ENCODE measurements at regions not wholly inside any gene's neighbourhood (a gene's known extent, or its start where the extent isn't known, plus 50 kb on each side); places are given as distances from the start of the nearest gene placed in this dataset.
"Not testable (repeated sequence)": the region's sequence is repeated elsewhere in the genome, so short reads cannot be mapped to it uniquely, and the experiment has no call there.

DNA sequence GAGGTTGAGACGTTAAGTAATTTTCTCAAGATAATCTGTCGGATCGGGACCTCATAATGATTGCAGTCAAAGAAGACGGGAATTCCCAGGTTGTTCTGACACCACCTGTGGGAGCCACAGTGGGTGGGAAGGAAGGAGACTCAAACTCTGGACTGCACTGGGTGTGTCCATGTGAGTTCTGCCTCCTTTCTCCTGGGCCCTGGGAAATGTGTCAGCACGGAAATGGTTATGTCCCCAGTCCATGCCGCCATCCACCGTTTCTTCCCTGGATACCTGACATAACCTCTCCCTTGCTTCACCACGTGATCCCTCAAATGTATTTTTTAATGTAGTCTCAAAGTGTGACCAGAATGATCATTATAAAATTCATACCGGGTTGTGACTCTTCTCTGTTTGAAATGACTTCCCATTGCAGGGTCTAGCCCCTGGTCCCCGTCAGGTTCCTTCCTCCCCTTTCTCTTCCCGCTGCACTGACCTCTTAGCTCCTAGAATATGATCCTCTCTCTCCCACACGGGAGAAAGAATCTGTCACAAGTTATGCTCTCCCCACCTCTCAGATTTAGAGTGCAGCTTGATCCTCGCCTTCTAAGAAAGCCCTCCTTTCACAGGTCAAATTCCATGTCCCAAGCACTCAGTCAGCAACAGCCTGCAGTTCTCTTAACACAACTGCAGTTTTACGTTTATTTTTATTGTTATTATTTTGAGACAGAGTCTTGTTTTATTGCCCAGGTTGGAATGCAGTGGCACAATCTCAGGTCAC lies 820.0 kb upstream of the EEF2KMT start:
- no peak for DNase-seq (ENCODE audit: low spot score)
- TF ChIP-seq, protein P1, sequence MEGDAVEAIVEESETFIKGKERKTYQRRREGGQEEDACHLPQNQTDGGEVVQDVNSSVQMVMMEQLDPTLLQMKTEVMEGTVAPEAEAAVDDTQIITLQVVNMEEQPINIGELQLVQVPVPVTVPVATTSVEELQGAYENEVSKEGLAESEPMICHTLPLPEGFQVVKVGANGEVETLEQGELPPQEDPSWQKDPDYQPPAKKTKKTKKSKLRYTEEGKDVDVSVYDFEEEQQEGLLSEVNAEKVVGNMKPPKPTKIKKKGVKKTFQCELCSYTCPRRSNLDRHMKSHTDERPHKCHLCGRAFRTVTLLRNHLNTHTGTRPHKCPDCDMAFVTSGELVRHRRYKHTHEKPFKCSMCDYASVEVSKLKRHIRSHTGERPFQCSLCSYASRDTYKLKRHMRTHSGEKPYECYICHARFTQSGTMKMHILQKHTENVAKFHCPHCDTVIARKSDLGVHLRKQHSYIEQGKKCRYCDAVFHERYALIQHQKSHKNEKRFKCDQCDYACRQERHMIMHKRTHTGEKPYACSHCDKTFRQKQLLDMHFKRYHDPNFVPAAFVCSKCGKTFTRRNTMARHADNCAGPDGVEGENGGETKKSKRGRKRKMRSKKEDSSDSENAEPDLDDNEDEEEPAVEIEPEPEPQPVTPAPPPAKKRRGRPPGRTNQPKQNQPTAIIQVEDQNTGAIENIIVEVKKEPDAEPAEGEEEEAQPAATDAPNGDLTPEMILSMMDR (IDR thresholded peaks at IDR 0.05; ENCODE audit: borderline replicate concordance, control extremely low read depth, extremely low read depth, insufficient read depth, missing control alignments) = no peak
- in situ Hi-C loops (cut with MboI; ENCODE audit: low sequenced_read_pairs, unreplicated experiment) = no loop called here

DNA sequence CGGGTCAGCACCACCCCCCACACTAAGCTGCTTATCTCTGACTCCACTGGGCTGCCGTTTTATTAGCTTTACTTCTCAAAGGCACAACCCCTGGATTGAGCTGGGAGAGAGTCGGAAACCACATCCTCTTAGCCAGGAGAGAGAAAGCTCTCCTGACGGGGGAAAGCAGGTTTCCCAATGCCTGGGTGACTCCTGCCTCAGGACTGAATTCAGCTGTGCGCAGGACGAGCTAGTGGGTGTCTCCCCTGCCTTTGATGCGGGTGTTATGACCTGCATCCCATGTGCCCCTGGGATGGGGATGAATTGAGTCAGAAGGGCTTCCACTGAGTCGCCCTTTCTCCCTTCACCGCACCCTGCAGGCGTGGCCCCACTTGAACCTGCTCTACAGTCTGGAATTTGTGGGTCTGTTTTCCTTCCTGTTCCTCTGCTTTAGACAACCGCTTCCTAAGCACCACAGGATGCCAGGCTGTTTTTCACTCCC lies 819.2 kb upstream of the EEF2KMT start:
- in situ Hi-C loops (cut with MboI; ENCODE audit: low sequenced_read_pairs, unreplicated experiment) = no loop called here
- DNase-seq (ENCODE audit: low spot score) = no peak
- TF ChIP-seq, protein P1 (IDR thresholded peaks at IDR 0.05; ENCODE audit: borderline replicate concordance, control extremely low read depth, extremely low read depth, insufficient read depth, missing control alignments) = no peak

DNA sequence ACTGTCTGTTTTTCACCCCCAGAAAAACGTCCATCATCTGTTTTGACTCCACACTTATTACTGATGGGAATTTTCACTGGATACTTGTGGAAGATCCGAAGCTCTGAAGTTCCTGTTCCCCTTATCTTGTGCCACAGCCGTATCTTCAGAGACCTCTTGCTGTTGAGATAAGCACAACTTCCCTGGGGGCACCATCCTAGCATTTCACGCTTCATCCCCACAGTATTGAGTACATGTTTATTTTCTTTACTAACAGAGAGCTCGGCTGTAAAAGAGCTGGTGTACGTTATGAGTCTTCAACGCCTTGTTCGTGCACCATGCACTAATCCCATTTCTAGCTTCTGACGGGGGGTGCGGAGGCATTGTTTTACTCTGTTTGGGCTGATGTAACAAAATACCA lies 813.6 kb upstream of the EEF2KMT start:
- DNase-seq (ENCODE audit: low spot score) = no peak
- TF ChIP-seq, protein P1 (IDR thresholded peaks at IDR 0.05; ENCODE audit: borderline replicate concordance, control extremely low read depth, extremely low read depth, insufficient read depth, missing control alignments) = no peak
- in situ Hi-C loops (cut with MboI; ENCODE audit: low sequenced_read_pairs, unreplicated experiment) = no loop called here

GRCh38 chr16:5909556-5909955 lies 812.0 kb upstream of the EEF2KMT start:
- DNase-seq (ENCODE audit: low spot score); in situ Hi-C loops (cut with MboI; ENCODE audit: low sequenced_read_pairs, unreplicated experiment): not testable (repeated sequence)

DNA sequence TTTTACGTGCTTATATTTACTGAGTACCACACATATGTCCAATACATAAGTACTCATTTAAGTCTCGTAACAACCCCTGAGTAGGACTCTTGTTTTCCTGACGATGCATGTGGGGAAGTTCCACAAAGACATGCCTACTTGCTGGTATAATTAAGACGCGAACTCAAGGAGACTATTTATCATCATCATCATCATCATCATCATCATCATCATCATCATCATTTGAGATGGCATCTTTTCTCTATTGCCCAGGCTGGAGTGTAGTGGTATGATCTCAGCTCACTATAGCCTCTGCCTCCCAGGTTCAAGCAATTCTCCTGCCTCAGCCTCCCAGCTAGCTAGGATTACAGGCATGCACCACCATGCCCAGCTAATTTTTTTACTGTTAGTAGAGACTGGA lies 809.9 kb upstream of the EEF2KMT start:
- TF ChIP-seq, protein P1 (IDR thresholded peaks at IDR 0.05; ENCODE audit: borderline replicate concordance, control extremely low read depth, extremely low read depth, insufficient read depth, missing control alignments) = no peak
- DNase-seq (ENCODE audit: low spot score) = no peak
- in situ Hi-C loops (cut with MboI; ENCODE audit: low sequenced_read_pairs, unreplicated experiment) = no loop called here

DNA sequence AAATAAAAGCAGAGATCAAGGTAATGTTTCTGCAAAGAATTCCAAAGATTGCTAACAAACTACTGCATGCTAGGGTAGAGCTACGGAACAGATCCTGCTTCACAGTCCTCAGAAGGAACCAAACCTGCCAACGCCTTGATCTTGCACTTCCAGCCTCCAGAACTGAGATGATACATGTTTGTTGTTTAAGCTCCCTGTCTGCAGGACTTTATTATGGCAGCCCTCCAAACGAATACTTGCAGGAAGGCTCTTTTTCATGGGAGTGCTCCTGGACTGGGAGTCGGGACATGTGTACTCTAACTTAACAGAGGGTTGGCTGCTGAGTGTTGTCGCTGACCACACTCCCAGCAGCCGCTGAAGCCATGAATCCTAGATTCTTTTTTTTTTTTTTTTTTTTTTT lies 808.8 kb upstream of the EEF2KMT start:
- in situ Hi-C loops (cut with MboI; ENCODE audit: low sequenced_read_pairs, unreplicated experiment) = no loop called here
- TF ChIP-seq, protein P1 (IDR thresholded peaks at IDR 0.05; ENCODE audit: borderline replicate concordance, control extremely low read depth, extremely low read depth, insufficient read depth, missing control alignments) = no peak
- no peak for DNase-seq (ENCODE audit: low spot score)

- TF ChIP-seq, protein P1 (IDR thresholded peaks at IDR 0.05; ENCODE audit: borderline replicate concordance, control extremely low read depth, extremely low read depth, insufficient read depth, missing control alignments) = no peak
- in situ Hi-C loops (cut with MboI; ENCODE audit: low sequenced_read_pairs, unreplicated experiment) = no loop called here
- DNase-seq (ENCODE audit: low spot score) = no peak
Observed at GRCh38 chr16:5905935-5906334, 808.3 kb upstream of the EEF2KMT start.

All from GM13976 (cell line).